Chondrocyte (in vitro differentiated cells): ENCODE measurements at regions not wholly inside any gene's neighbourhood (a gene's known extent, or its start where the extent isn't known, plus 50 kb on each side); places are given as distances from the start of the nearest gene placed in this dataset.

ENCODE experiments used
- DNase-seq: peaks from one replicate; pipeline ENCODE4 v3.0.0; 2021; ENCODE audit warnings: mixed read lengths, low spot score
- H3K27ac Mint-ChIP-seq: one replicate; pipeline ENCODE4 v1.8.0; 2021; ENCODE audit warnings: mild to moderate bottlenecking, moderate library complexity, mixed read lengths; ENCODE audit not compliant: unreplicated experiment
- H3K27me3 Mint-ChIP-seq: 2 replicates; pipeline ENCODE4 v1.8.0; 2021; ENCODE audit warnings: low read depth, mixed read lengths
- H3K36me3 Mint-ChIP-seq: 2 replicates; pipeline ENCODE4 v1.8.0; 2021; ENCODE audit warnings: low read depth, mixed read lengths
- H3K4me1 Mint-ChIP-seq: 2 replicates; pipeline ENCODE4 v1.8.0; 2021; ENCODE audit warnings: low read depth, mild to moderate bottlenecking, mixed read lengths
- H3K4me3 Mint-ChIP-seq: one replicate; pipeline ENCODE4 v1.8.0; 2021; ENCODE audit warnings: mild to moderate bottlenecking, moderate library complexity, mixed read lengths; ENCODE audit not compliant: unreplicated experiment
- H3K9me3 Mint-ChIP-seq: 2 replicates; pipeline ENCODE4 v1.8.0; 2021; ENCODE audit warnings: low read depth, mixed read lengths
- CTCF ChIP-seq: fragments of 200-600 bp; sonication (generic); IDR thresholded peaks from 2 replicates; pipeline ENCODE4 v1.5.0; 2021; ENCODE audit warnings: antibody characterized with exemption, mild to moderate bottlenecking, moderate library complexity

GRCh38 chr15:95559875-95560394, 770.6 kb upstream of the NR2F2 start:
- peak overlapping the region; percentile 92 for H3K27ac Mint-ChIP-seq
- H3K4me1 Mint-ChIP-seq = peaks cover 55% of the 10 kb centered on the region
- no peak overlapping the region for H3K4me3 Mint-ChIP-seq
- no peaks in the 10 kb centered on the region for H3K27me3 Mint-ChIP-seq
- peaks cover 1% of the 10 kb centered on the region for H3K36me3 Mint-ChIP-seq
- no peak for TF ChIP-seq CTCF
- peaks cover 8% of the 10 kb centered on the region for H3K9me3 Mint-ChIP-seq
- no peak for DNase-seq

GRCh38 chr15:95561463-95561862, 769.0 kb upstream of the NR2F2 start:
- peaks cover 8% of the 10 kb centered on the region for H3K9me3 Mint-ChIP-seq
- H3K27ac Mint-ChIP-seq = no peak overlapping the region
- peaks cover 43% of the 10 kb centered on the region for H3K4me1 Mint-ChIP-seq
- TF ChIP-seq CTCF = no peak
- no peaks in the 10 kb centered on the region for H3K27me3 Mint-ChIP-seq
- no peak for DNase-seq
- H3K4me3 Mint-ChIP-seq = no peak overlapping the region
- peaks cover 1% of the 10 kb centered on the region for H3K36me3 Mint-ChIP-seq

GRCh38 chr15:95563634-95564033, 766.9 kb upstream of the NR2F2 start:
- H3K36me3 Mint-ChIP-seq = peaks cover 1% of the 10 kb centered on the region
- H3K4me3 Mint-ChIP-seq = no peak overlapping the region
- H3K9me3 Mint-ChIP-seq = peaks cover 10% of the 10 kb centered on the region
- TF ChIP-seq CTCF = no peak
- H3K27ac Mint-ChIP-seq = no peak overlapping the region
- DNase-seq = no peak
- no peaks in the 10 kb centered on the region for H3K27me3 Mint-ChIP-seq
- H3K4me1 Mint-ChIP-seq = peaks cover 25% of the 10 kb centered on the region

GRCh38 chr15:95565016-95565600, 765.4 kb upstream of the NR2F2 start:
- Mint-ChIP-seq H3K4me1 (peaks cover 10% of the 10 kb centered on the region), H3K4me3 (no peak overlapping the region), H3K36me3 (no peaks in the 10 kb centered on the region), H3K9me3 (peaks cover 6% of the 10 kb centered on the region), H3K27ac (no peak overlapping the region), H3K27me3 (no peaks in the 10 kb centered on the region)
- no peak for TF ChIP-seq CTCF
- no peak for DNase-seq

- Mint-ChIP-seq H3K9me3 (peaks cover 6% of the 10 kb centered on the region), H3K4me1 (peaks cover 10% of the 10 kb centered on the region), H3K27me3 (no peaks in the 10 kb centered on the region), H3K27ac (no peak overlapping the region), H3K36me3 (no peaks in the 10 kb centered on the region), H3K4me3 (no peak overlapping the region)
- no peak for TF ChIP-seq CTCF
- DNase-seq = no peak
These were observed 764.8 kb upstream of the NR2F2 start for GRCh38 chr15:95565690-95566089.
